Activated B cell treated with CpG ODN at 0.5 μM for 24 hours (primary cell): ENCODE measurements at regions not wholly inside any gene's neighbourhood (a gene's known extent, or its start where the extent isn't known, plus 50 kb on each side); places are given as distances from the start of the nearest gene placed in this dataset.

Experiments
- ATAC-seq: fragments of 200-7000 bp; cut with Tn5 transposase; one replicate; pipeline ENCODE4 v1.10.0; 2021; ENCODE audit warnings: low read depth, mild to moderate bottlenecking, moderate library complexity
- CTCF ChIA-PET: fragments of 350-600 bp; sonication (Branson Sonifier 250); formaldehyde crosslinking; loops from one replicate; lab custom pipeline; 2021; ENCODE audit warnings: antibody characterized with exemption; lab: Charles Lee
- POLR2A ChIA-PET: fragments of 350-600 bp; sonication (Branson Sonifier 250); formaldehyde crosslinking; loops from one replicate; lab custom pipeline; 2021; ENCODE audit warnings: antibody characterized with exemption; lab: Charles Lee
- DNase-seq: peaks from one replicate; pipeline ENCODE4 v3.0.0; 2022
- H3K27ac Mint-ChIP-seq: one replicate; pipeline ENCODE4 v1.8.0; 2020; ENCODE audit warnings: mixed read lengths
- H3K27me3 Mint-ChIP-seq: one replicate; pipeline ENCODE4 v1.8.0; 2021; ENCODE audit warnings: mixed read lengths
- H3K36me3 Mint-ChIP-seq: one replicate; pipeline ENCODE4 v1.8.0; 2021; ENCODE audit warnings: low read depth, mixed read lengths
- H3K4me1 Mint-ChIP-seq: one replicate; pipeline ENCODE4 v1.8.0; 2021; ENCODE audit warnings: mixed read lengths
- H3K4me3 Mint-ChIP-seq: one replicate; pipeline ENCODE4 v1.8.0; 2020; ENCODE audit warnings: mild to moderate bottlenecking, mixed read lengths
- H3K9me3 Mint-ChIP-seq: one replicate; pipeline ENCODE4 v1.8.0; 2020; ENCODE audit warnings: mixed read lengths
- CTCF ChIP-seq: fragments of 200-600 bp; IDR thresholded peaks from one replicate; pipeline ENCODE4 v1.8.0; 2022; ENCODE audit warnings: antibody characterized with exemption, mild to moderate bottlenecking
- intact Hi-C: fragments of 100-400 bp; cut with micrococcal nuclease; formaldehyde crosslinking; loops from one replicate; pipeline ENCODE4 v1.15.1; 2024

- TF ChIP-seq CTCF: no peak
- H3K27ac Mint-ChIP-seq: no peak overlapping the region
- no peaks in the 10 kb centered on the region for H3K4me1 Mint-ChIP-seq
- no peaks in the 10 kb centered on the region for H3K27me3 Mint-ChIP-seq
- ChIA-PET POLR2A (no interaction called here), CTCF (no interaction called here)
- no peak overlapping the region for H3K4me3 Mint-ChIP-seq
- no peak for DNase-seq
- no peaks in the 10 kb centered on the region for H3K36me3 Mint-ChIP-seq
- ATAC-seq: no peak
- peaks cover 6% of the 10 kb centered on the region for H3K9me3 Mint-ChIP-seq
- intact Hi-C loops: no loop called here
Observed at GRCh38 chr7:68485253-68485917, 1112.9 kb upstream of the AUTS2 start.

- no peaks in the 10 kb centered on the region for H3K36me3 Mint-ChIP-seq
- H3K27ac Mint-ChIP-seq: no peak overlapping the region
- DNase-seq (no peak), ATAC-seq (no peak)
- no peaks in the 10 kb centered on the region for H3K27me3 Mint-ChIP-seq
- POLR2A ChIA-PET: no interaction called here
- CTCF ChIA-PET: no interaction called here
- no peak for TF ChIP-seq CTCF
- H3K4me3 Mint-ChIP-seq: no peak overlapping the region
- peaks cover 3% of the 10 kb centered on the region for H3K9me3 Mint-ChIP-seq
- no peaks in the 10 kb centered on the region for H3K4me1 Mint-ChIP-seq
- intact Hi-C loops: no loop called here
Observed at GRCh38 chr7:68488341-68489060, 1109.8 kb upstream of the AUTS2 start.

- H3K9me3 Mint-ChIP-seq: peaks cover 3% of the 10 kb centered on the region
- intact Hi-C loops: no loop called here
- TF ChIP-seq CTCF: no peak
- ATAC-seq (no peak), DNase-seq (no peak)
- POLR2A ChIA-PET: no interaction called here
- no peak overlapping the region for H3K4me3 Mint-ChIP-seq
- CTCF ChIA-PET: no interaction called here
- H3K36me3 Mint-ChIP-seq: no peaks in the 10 kb centered on the region
- H3K27me3 Mint-ChIP-seq: no peaks in the 10 kb centered on the region
- H3K4me1 Mint-ChIP-seq: no peaks in the 10 kb centered on the region
- H3K27ac Mint-ChIP-seq: no peak overlapping the region
Observed at GRCh38 chr7:68491523-68492358, 1106.5 kb upstream of the AUTS2 start.

- POLR2A ChIA-PET: no interaction called here
- H3K4me1 Mint-ChIP-seq: no peaks in the 10 kb centered on the region
- H3K27ac Mint-ChIP-seq: no peak overlapping the region
- H3K27me3 Mint-ChIP-seq: no peaks in the 10 kb centered on the region
- no peaks in the 10 kb centered on the region for H3K36me3 Mint-ChIP-seq
- intact Hi-C loops: no loop called here
- H3K9me3 Mint-ChIP-seq: peaks cover 6% of the 10 kb centered on the region
- no peak for TF ChIP-seq CTCF
- H3K4me3 Mint-ChIP-seq: no peak overlapping the region
- ATAC-seq: no peak
- no peak for DNase-seq
- CTCF ChIA-PET: no interaction called here
Observed at GRCh38 chr7:68492359-68492690, 1106.0 kb upstream of the AUTS2 start.

GRCh38 chr7:68503400-68503799, 1094.9 kb upstream of the AUTS2 start:
- CTCF ChIA-PET: no interaction called here
- ATAC-seq (no peak), DNase-seq (no peak)
- no peaks in the 10 kb centered on the region for H3K36me3 Mint-ChIP-seq
- H3K27me3 Mint-ChIP-seq: no peaks in the 10 kb centered on the region
- no peak for TF ChIP-seq CTCF
- peaks cover 20% of the 10 kb centered on the region for H3K9me3 Mint-ChIP-seq
- H3K27ac Mint-ChIP-seq: no peak overlapping the region
- POLR2A ChIA-PET: no interaction called here
- intact Hi-C loops: no loop called here
- no peaks in the 10 kb centered on the region for H3K4me1 Mint-ChIP-seq
- no peak overlapping the region for H3K4me3 Mint-ChIP-seq
